Thoracic aorta (tissue), 2 donors: ENCODE measurements at regions not wholly inside any gene's neighbourhood (a gene's known extent, or its start where the extent isn't known, plus 50 kb on each side); places are given as distances from the start of the nearest gene placed in this dataset.

Experiments used
- ATAC-seq: fragments of 150-250 bp; one replicate; pipeline ENCODE4 v1.8.0; 2017; ENCODE audit warnings: low read depth; ENCODE audit not compliant: insufficient number of reproducible peaks, low FRiP score
- DNase-seq: peaks from one replicate; pipeline ENCODE4 v3.0.0-alpha.2; 2020; ENCODE audit warnings: low spot score
- H3K27ac ChIP-seq, 2 donors: fragments of 200-600 bp; sonication (generic); 1 replicate in 1 of 2; 2 replicates in 1 of 2; pipeline ENCODE4 v1.5.1; 2016; ENCODE audit warnings: mild to moderate bottlenecking in 2 of 2, moderate library complexity in 2 of 2
- H3K27me3 ChIP-seq: fragments of 200-600 bp; sonication (generic); replicated peaks from 2 replicates; pipeline ENCODE4 v1.6.0; 2016; ENCODE audit warnings: mild to moderate bottlenecking; ENCODE audit not compliant: insufficient read depth
- H3K36me3 ChIP-seq: fragments of 200-600 bp; sonication (generic); one replicate; pipeline ENCODE4 v1.5.1; 2016
- H3K4me1 ChIP-seq, 2 donors: fragments of 200-600 bp; sonication (generic); 1 replicate in 1 of 2; 2 replicates in 1 of 2; pipeline versions ENCODE4 v1.5.1 to v1.6.0; 2016; ENCODE audit warnings: low read depth in 2 of 2, mild to moderate bottlenecking in 1 of 2; ENCODE audit not compliant: control insufficient read depth in 1 of 2
- H3K4me3 ChIP-seq: fragments of 200-600 bp; sonication (generic); 2 replicates; pipeline ENCODE4 v1.5.1; 2016; ENCODE audit warnings: mild to moderate bottlenecking
- H3K9me3 ChIP-seq: fragments of 200-600 bp; sonication (generic); 2 replicates; pipeline ENCODE4 v1.5.1; 2016
- TF ChIP-seq, protein P1 (sequence below): fragments of 200-600 bp; sonication (generic); IDR thresholded peaks from one replicate; pipeline ENCODE4 v1.5.1; 2019; ENCODE audit warnings: antibody characterized with exemption

DNA sequence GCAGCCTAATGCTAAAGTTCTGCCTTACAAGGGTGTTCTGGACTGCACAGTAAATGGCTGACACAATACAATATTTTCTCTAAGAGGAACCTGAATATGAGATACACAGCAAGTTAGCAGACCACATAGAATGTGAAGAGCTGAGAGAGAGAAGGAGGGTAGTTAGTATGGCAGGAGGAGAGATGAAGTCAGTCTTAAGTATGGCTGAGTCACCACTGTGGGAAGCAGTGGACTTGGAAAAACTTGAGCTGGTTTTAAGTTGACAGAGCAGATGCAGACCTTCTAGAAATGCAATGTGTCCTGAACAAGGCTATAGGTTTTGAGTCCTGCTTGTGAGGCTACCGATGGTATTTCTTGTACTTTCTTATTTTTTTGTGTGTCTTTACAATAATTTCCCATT, 172.5 kb downstream of the SH2D1A start:
- DNase-seq (no peak), ATAC-seq (no peak)
- H3K9me3 ChIP-seq: no peaks in the 10 kb centered on the region
- TF ChIP-seq, protein P1, sequence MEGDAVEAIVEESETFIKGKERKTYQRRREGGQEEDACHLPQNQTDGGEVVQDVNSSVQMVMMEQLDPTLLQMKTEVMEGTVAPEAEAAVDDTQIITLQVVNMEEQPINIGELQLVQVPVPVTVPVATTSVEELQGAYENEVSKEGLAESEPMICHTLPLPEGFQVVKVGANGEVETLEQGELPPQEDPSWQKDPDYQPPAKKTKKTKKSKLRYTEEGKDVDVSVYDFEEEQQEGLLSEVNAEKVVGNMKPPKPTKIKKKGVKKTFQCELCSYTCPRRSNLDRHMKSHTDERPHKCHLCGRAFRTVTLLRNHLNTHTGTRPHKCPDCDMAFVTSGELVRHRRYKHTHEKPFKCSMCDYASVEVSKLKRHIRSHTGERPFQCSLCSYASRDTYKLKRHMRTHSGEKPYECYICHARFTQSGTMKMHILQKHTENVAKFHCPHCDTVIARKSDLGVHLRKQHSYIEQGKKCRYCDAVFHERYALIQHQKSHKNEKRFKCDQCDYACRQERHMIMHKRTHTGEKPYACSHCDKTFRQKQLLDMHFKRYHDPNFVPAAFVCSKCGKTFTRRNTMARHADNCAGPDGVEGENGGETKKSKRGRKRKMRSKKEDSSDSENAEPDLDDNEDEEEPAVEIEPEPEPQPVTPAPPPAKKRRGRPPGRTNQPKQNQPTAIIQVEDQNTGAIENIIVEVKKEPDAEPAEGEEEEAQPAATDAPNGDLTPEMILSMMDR: no peak
- no peaks in the 10 kb centered on the region for H3K27me3 ChIP-seq
- H3K4me3 ChIP-seq: no peak overlapping the region
- no peaks in the 10 kb centered on the region for H3K4me1 ChIP-seq
- H3K36me3 ChIP-seq: no peaks in the 10 kb centered on the region
- H3K27ac ChIP-seq: no peak overlapping the region

DNA sequence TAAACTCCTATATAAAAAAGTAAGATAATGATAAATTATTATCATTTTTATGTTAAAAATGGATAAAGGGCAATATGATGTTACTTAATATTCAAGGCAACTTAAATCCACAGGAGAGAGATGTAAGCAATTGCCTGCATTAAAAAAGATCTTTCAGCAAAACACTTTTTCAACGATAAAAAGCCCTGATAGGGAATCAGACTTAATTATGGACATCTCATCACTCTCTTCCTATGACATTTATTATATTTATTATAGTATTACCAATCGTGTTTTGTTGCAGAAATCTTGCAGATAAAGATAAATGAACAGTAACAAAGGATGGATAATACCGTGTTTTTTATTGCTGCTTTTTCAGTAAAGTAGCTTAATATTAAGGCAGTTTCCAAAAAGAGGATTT, 178.5 kb downstream of the SH2D1A start:
- Histone ChIP-seq H3K4me3 (no peak overlapping the region), H3K27ac (no peak overlapping the region), H3K36me3 (no peaks in the 10 kb centered on the region), H3K27me3 (no peaks in the 10 kb centered on the region), H3K4me1 (no peaks in the 10 kb centered on the region), H3K9me3 (no peaks in the 10 kb centered on the region)
- DNase-seq (no peak), ATAC-seq (no peak)
- TF ChIP-seq, protein P1: no peak

DNA sequence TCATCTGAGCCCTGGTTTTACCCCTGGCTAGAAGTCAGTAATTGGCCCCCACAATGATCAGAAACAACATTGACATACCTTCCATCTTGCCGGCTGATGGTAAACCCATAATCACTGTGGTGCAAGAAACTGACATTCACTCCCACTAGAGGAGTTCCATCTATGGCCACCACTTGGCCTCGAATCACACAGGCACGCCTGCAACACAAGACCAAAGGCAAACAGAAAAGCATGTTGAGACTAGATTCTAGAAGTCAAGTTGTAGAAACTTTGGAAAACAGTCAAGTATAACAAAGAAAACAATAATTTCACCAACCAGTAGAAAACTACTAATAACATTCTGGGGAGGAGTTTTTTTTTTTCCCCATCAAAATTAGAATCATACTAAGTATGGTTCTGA, 183.4 kb downstream of the SH2D1A start:
- H3K27me3 ChIP-seq: no peaks in the 10 kb centered on the region
- no peak overlapping the region for H3K27ac ChIP-seq
- TF ChIP-seq, protein P1: no peak
- no peak for DNase-seq
- no peaks in the 10 kb centered on the region for H3K36me3 ChIP-seq
- H3K4me1 ChIP-seq: no peaks in the 10 kb centered on the region
- H3K4me3 ChIP-seq: no peak overlapping the region
- no peak for ATAC-seq
- no peaks in the 10 kb centered on the region for H3K9me3 ChIP-seq

DNA sequence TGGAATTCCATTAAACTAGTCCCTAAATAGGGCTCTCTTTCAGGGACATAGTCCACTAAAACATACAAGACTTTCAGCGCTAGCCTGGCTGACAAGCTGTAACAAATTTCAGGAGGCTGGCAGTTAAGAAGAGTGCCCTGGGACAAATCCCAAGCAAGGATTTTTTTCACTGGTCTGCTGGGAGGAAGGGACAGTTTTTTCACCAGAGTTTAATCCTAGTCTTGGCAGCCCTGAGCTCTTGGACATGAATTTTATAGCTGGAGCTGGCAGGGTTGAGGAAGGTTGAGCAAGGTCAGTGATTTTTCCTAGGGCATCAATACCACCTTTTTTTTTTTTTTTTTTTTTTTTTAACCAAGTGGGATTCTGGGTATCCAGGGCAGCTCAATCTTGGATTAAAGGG, 184.4 kb downstream of the SH2D1A start:
- Histone ChIP-seq H3K4me3 (no peak overlapping the region), H3K36me3 (no peaks in the 10 kb centered on the region), H3K27ac (no peak overlapping the region), H3K27me3 (no peaks in the 10 kb centered on the region), H3K4me1 (no peaks in the 10 kb centered on the region), H3K9me3 (no peaks in the 10 kb centered on the region)
- ATAC-seq (no peak), DNase-seq (no peak)
- TF ChIP-seq, protein P1: no peak

DNA sequence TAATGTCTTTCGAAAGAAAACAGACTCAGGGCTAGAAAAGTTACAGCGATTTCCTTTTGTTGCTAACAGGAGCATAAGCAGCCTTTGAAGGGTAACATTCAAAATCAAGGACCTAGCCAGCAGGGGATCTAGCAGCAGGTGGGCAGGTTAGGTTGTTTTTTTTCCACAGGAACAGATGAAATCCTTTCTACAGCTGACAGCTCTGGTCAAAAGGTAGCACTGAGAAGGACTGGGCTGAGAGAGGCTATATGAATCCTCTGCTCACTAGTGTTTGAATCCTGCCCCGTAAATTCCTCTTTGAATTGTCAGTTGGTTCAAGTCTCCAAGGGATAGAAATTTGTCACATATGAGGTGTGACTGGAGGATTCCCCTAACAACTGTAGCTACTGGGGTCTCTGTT, 188.2 kb downstream of the SH2D1A start:
- TF ChIP-seq, protein P1: no peak
- H3K4me1 ChIP-seq: no peaks in the 10 kb centered on the region
- H3K36me3 ChIP-seq: no peaks in the 10 kb centered on the region
- H3K27ac ChIP-seq: no peak overlapping the region
- H3K9me3 ChIP-seq: no peaks in the 10 kb centered on the region
- no peak for ATAC-seq
- no peaks in the 10 kb centered on the region for H3K27me3 ChIP-seq
- no peak overlapping the region for H3K4me3 ChIP-seq
- DNase-seq: no peak
